Panc1 (cell line): ENCODE measurements at regions not wholly inside any gene's neighbourhood (a gene's known extent, or its start where the extent isn't known, plus 50 kb on each side); places are given as distances from the start of the nearest gene placed in this dataset.

ENCODE experiments used
- ATAC-seq: fragments of 200-7000 bp; cut with Tn5 transposase; 2 replicates; pipeline ENCODE4 v1.9.1; 2020; ENCODE audit warnings: mild to moderate bottlenecking, moderate library complexity
- BruUV-seq: library from RNA; stranded (reverse); fragments of 400-500 nt; replicated peaks from 2 replicates; lab custom pipeline; 2021; lab: Mats Ljungman, UMichigan
- CTCF ChIA-PET: fragments of 300-600 bp; sonication (Branson Sonifier 250); formaldehyde crosslinking; loops from one replicate; lab custom pipeline; 2022; ENCODE audit warnings: antibody characterized with exemption; lab: Charles Lee
- POLR2A ChIA-PET: fragments of 300-600 bp; sonication (Branson Sonifier 250); formaldehyde crosslinking; loops from one replicate; lab custom pipeline; 2022; ENCODE audit warnings: antibody characterized with exemption; lab: Charles Lee
- DNase-seq: peaks from one replicate; pipeline ENCODE4 v3.0.0-alpha.2; 2010; ENCODE audit warnings: low read depth, low spot score
- H3K27ac ChIP-seq: 2 replicates; pipeline ENCODE4 v1.5.1; 2011; ENCODE audit warnings: mild to moderate bottlenecking, low read length, inconsistent platforms
- H3K27me3 ChIP-seq: fragments of 200-500 bp; sonication (Bioruptor generic); 2 replicates; pipeline ENCODE4 v1.6.0; 2014; ENCODE audit warnings: low read length, inconsistent platforms; ENCODE audit not compliant: control insufficient read depth, insufficient read depth
- H3K36me3 ChIP-seq: fragments of 200-500 bp; sonication (Bioruptor generic); 2 replicates; pipeline ENCODE4 v1.5.1; 2014; ENCODE audit warnings: inconsistent platforms, mild to moderate bottlenecking, low read length, moderate library complexity; ENCODE audit not compliant: control insufficient read depth, insufficient read depth
- H3K4me1 ChIP-seq: 2 replicates; pipeline ENCODE4 v1.5.1; 2011; ENCODE audit warnings: inconsistent platforms, mild to moderate bottlenecking, low read length, moderate library complexity; ENCODE audit not compliant: control insufficient read depth, insufficient read depth
- H3K4me3 ChIP-seq, 2 experiments: 2 replicates each; pipeline ENCODE4 v1.5.1; 2011 to 2012; ENCODE audit warnings: low read depth in 2 of 2, low read length in 2 of 2, mild to moderate bottlenecking in 2 of 2, inconsistent platforms in 1 of 2, moderate library complexity in 1 of 2
- H3K9me3 ChIP-seq: fragments of 200-500 bp; sonication (Bioruptor generic); 2 replicates; pipeline ENCODE4 v1.5.1; 2014; ENCODE audit warnings: low read depth, mild to moderate bottlenecking, inconsistent platforms, low read length, moderate library complexity; ENCODE audit not compliant: control insufficient read depth, insufficient read depth
- POLR2AphosphoS5 ChIP-seq: IDR thresholded peaks from 2 replicates; pipeline ENCODE4 v1.6.1; 2012; ENCODE audit warnings: mild to moderate bottlenecking, low read depth, low read length, moderate library complexity
- SIN3A ChIP-seq: IDR thresholded peaks from 2 replicates; pipeline ENCODE4 v1.6.1; 2012; ENCODE audit warnings: low read depth, mild to moderate bottlenecking, low read length, moderate library complexity, borderline replicate concordance; ENCODE audit not compliant: insufficient read depth
- TCF7L2 ChIP-seq: IDR thresholded peaks from 2 replicates; pipeline ENCODE4 v1.6.1; 2011; ENCODE audit warnings: mild to moderate bottlenecking, low read depth, low read length, inconsistent platforms
- in situ Hi-C: cut with HindIII; loops from 2 replicates; pipeline ENCODE4 v1.10.0; 2016; ENCODE audit warnings: low sequenced_read_pairs, low pct_unique_long_range_greater_than_20kb
- intact Hi-C: fragments of 100-400 bp; cut with micrococcal nuclease; formaldehyde crosslinking; loops from one replicate; pipeline ENCODE4 v1.10.0; 2022; ENCODE audit not compliant: unreplicated experiment
- TF ChIP-seq, protein P1 (sequence below): fragments of 450-650 bp; IDR thresholded peaks from 2 replicates; pipeline ENCODE4 v1.5.1; 2017; ENCODE audit warnings: mild to moderate bottlenecking
- TF ChIP-seq, protein P2 (sequence below), 2 experiments: IDR thresholded peaks; 2 replicates each; pipeline ENCODE4 v1.6.1; 2011 to 2012; ENCODE audit warnings: low read depth in 2 of 2, control low read depth in 1 of 2, low read length in 1 of 2, mild to moderate bottlenecking in 1 of 2, moderate library complexity in 1 of 2; ENCODE audit not compliant: insufficient read depth in 1 of 2

DNA sequence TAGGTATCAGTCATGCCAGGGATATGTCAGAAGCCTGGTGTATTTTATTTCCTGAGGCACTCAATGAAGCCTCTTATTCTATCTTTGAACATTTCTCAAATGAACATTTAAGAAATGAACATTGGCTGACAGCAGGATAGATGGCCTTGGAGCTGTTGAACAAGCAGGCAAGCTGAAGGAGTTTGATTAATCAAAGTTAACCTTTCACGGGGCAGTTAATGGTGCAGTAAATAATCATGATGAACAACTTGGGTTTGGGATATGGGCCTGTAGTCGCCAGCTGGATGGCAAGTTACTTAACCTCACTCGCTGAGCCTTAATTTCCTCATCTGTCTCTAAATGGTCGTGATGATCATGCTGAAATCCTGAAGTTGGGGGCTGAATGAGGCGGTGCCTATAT lies 333.0 kb downstream of the SFMBT2 start:
- Histone ChIP-seq H3K36me3 (no peaks in the 10 kb centered on the region), H3K27ac (no peak overlapping the region), H3K4me1 (no peaks in the 10 kb centered on the region), H3K27me3 (no peaks in the 10 kb centered on the region), H3K4me3 (no peak overlapping the region), H3K9me3 (no peaks in the 10 kb centered on the region)
- POLR2A ChIA-PET = no interaction called here
- TF ChIP-seq, protein P1, sequence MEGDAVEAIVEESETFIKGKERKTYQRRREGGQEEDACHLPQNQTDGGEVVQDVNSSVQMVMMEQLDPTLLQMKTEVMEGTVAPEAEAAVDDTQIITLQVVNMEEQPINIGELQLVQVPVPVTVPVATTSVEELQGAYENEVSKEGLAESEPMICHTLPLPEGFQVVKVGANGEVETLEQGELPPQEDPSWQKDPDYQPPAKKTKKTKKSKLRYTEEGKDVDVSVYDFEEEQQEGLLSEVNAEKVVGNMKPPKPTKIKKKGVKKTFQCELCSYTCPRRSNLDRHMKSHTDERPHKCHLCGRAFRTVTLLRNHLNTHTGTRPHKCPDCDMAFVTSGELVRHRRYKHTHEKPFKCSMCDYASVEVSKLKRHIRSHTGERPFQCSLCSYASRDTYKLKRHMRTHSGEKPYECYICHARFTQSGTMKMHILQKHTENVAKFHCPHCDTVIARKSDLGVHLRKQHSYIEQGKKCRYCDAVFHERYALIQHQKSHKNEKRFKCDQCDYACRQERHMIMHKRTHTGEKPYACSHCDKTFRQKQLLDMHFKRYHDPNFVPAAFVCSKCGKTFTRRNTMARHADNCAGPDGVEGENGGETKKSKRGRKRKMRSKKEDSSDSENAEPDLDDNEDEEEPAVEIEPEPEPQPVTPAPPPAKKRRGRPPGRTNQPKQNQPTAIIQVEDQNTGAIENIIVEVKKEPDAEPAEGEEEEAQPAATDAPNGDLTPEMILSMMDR = no peak
- TF ChIP-seq POLR2AphosphoS5 = no peak
- TF ChIP-seq TCF7L2 = no peak
- TF ChIP-seq, protein P2, sequence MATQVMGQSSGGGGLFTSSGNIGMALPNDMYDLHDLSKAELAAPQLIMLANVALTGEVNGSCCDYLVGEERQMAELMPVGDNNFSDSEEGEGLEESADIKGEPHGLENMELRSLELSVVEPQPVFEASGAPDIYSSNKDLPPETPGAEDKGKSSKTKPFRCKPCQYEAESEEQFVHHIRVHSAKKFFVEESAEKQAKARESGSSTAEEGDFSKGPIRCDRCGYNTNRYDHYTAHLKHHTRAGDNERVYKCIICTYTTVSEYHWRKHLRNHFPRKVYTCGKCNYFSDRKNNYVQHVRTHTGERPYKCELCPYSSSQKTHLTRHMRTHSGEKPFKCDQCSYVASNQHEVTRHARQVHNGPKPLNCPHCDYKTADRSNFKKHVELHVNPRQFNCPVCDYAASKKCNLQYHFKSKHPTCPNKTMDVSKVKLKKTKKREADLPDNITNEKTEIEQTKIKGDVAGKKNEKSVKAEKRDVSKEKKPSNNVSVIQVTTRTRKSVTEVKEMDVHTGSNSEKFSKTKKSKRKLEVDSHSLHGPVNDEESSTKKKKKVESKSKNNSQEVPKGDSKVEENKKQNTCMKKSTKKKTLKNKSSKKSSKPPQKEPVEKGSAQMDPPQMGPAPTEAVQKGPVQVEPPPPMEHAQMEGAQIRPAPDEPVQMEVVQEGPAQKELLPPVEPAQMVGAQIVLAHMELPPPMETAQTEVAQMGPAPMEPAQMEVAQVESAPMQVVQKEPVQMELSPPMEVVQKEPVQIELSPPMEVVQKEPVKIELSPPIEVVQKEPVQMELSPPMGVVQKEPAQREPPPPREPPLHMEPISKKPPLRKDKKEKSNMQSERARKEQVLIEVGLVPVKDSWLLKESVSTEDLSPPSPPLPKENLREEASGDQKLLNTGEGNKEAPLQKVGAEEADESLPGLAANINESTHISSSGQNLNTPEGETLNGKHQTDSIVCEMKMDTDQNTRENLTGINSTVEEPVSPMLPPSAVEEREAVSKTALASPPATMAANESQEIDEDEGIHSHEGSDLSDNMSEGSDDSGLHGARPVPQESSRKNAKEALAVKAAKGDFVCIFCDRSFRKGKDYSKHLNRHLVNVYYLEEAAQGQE (IDR thresholded peaks at IDR 0.05; ENCODE audit: insufficient read depth in 1 of 2, low read depth in 2 of 2, low read length in 1 of 2) = no peak
- no peak for TF ChIP-seq SIN3A
- in situ Hi-C loops = no loop called here
- no peak for ATAC-seq
- intact Hi-C loops = no loop called here
- no TSS peak for BruUV-seq
- CTCF ChIA-PET = no interaction called here
- no peak for DNase-seq

DNA sequence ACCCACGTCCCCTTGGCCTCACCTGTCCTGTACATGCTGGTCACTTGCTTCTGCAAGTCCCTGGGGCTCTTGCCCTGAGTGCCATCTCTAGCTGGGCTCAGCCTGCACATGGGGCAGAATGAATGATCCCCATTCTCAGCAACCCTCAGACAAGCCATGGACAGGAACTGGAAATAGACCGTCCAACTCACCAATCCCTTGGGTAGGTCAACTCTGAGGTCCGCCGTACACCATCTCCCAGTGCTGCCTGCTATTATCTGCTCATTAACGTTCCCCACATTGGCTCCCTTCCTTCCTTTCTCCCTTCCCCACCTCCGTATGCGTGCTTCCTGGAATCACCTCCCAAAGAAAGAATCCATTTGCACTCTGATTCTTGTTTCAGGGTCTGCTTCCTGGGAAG lies 335.0 kb downstream of the SFMBT2 start:
- no peak for DNase-seq
- ATAC-seq = no peak
- Histone ChIP-seq H3K36me3 (no peaks in the 10 kb centered on the region), H3K27ac (no peak overlapping the region), H3K4me3 (no peak overlapping the region), H3K27me3 (no peaks in the 10 kb centered on the region), H3K9me3 (no peaks in the 10 kb centered on the region), H3K4me1 (no peaks in the 10 kb centered on the region)
- intact Hi-C loops (no loop called here), in situ Hi-C loops (no loop called here)
- CTCF ChIA-PET = no interaction called here
- POLR2A ChIA-PET = no interaction called here
- TF ChIP-seq TCF7L2 = no peak
- TF ChIP-seq, protein P1 = no peak
- TF ChIP-seq POLR2AphosphoS5 = no peak
- TF ChIP-seq, protein P2 (IDR thresholded peaks at IDR 0.05; ENCODE audit: insufficient read depth in 1 of 2, low read depth in 2 of 2, low read length in 1 of 2) = no peak
- TF ChIP-seq SIN3A = no peak
- BruUV-seq = no TSS peak
